GM10266 (cell line): ENCODE measurements at regions not wholly inside any gene's neighbourhood (a gene's known extent, or its start where the extent isn't known, plus 50 kb on each side); places are given as distances from the start of the nearest gene placed in this dataset.

Source experiments
- DNase-seq: peaks from one replicate; pipeline ENCODE4 v3.0.0; 2012; ENCODE audit errors: extremely low spot score
- CTCF ChIP-seq: IDR thresholded peaks from 2 replicates; pipeline ENCODE4 v1.5.1; 2012; ENCODE audit warnings: mild to moderate bottlenecking, low read depth; ENCODE audit not compliant: control insufficient read depth, insufficient read depth; ENCODE audit errors: missing control alignments

- no peak for TF ChIP-seq CTCF
- DNase-seq, result no peak
Observed at GRCh38 chr13:74046431-74046830, 87.8 kb downstream of the KLF12 start.

- no peak for TF ChIP-seq CTCF
- no peak for DNase-seq
Observed at GRCh38 chr13:74045583-74045982, 88.6 kb downstream of the KLF12 start.

- no peak for DNase-seq
- no peak for TF ChIP-seq CTCF
Observed at GRCh38 chr13:74043237-74043636, 91.0 kb downstream of the KLF12 start.

- peak; percentile 59 for TF ChIP-seq CTCF
- peak; percentile 15 for DNase-seq
Observed at GRCh38 chr13:74040200-74040599, 94.0 kb downstream of the KLF12 start.

GRCh38 chr13:74039667-74040066 lies 94.5 kb downstream of the KLF12 start:
- no peak for TF ChIP-seq CTCF
- no peak for DNase-seq

GRCh38 chr13:74039154-74039553 lies 95.0 kb downstream of the KLF12 start:
- TF ChIP-seq CTCF, result no peak
- no peak for DNase-seq

- DNase-seq, result no peak
Observed at GRCh38 chr13:74037762-74038161, 96.4 kb downstream of the KLF12 start.

More at GRCh38 chr13:74037762-74038161, 96.4 kb downstream of the KLF12 start:
- TF ChIP-seq CTCF, result no peak
